GM23338 (cell line): ENCODE measurements at regions not wholly inside any gene's neighbourhood (a gene's known extent, or its start where the extent isn't known, plus 50 kb on each side); places are given as distances from the start of the nearest gene placed in this dataset.

ENCODE experiments used
- ATAC-seq: fragments of 200-7000 bp; cut with Tn5 transposase; 3 replicates; pipeline ENCODE4 v1.9.1; 2020
- DNase-seq: peaks from one replicate; pipeline ENCODE4 v3.0.0-alpha.2; 2015; ENCODE audit warnings: low spot score
- H2AFZ ChIP-seq: fragments of 200-600 bp; sonication (generic); 2 replicates; pipeline ENCODE4 v1.8.0; 2016; ENCODE audit warnings: antibody characterized with exemption, mild to moderate bottlenecking, moderate library complexity
- H3F3A ChIP-seq: fragments of 200-600 bp; sonication (generic); replicated peaks from 2 replicates; pipeline ENCODE4 v1.8.0; 2017; ENCODE audit warnings: antibody characterized with exemption, mixed run types, low read depth
- H3K27ac ChIP-seq: fragments of 200-600 bp; sonication (generic); 2 replicates; pipeline ENCODE4 v1.6.1; 2016; ENCODE audit warnings: low read depth
- H3K27me3 ChIP-seq: fragments of 200-600 bp; sonication (generic); 2 replicates; pipeline ENCODE4 v1.8.0; 2016; ENCODE audit warnings: mild to moderate bottlenecking, mixed run types, moderate library complexity; ENCODE audit not compliant: insufficient read depth
- H3K36me3 ChIP-seq: fragments of 200-600 bp; sonication (generic); 2 replicates; pipeline ENCODE4 v1.8.0; 2016; ENCODE audit warnings: mild to moderate bottlenecking; ENCODE audit not compliant: insufficient read depth
- H3K4me1 ChIP-seq: fragments of 200-600 bp; sonication (generic); 2 replicates; pipeline ENCODE4 v1.8.0; 2016; ENCODE audit warnings: mild to moderate bottlenecking, moderate library complexity; ENCODE audit not compliant: insufficient read depth
- H3K4me2 ChIP-seq: fragments of 200-600 bp; sonication (generic); 2 replicates; pipeline ENCODE4 v1.7.1; 2017; ENCODE audit warnings: mixed run types
- H3K4me3 ChIP-seq: fragments of 200-600 bp; sonication (generic); 2 replicates; pipeline ENCODE4 v1.6.1; 2016; ENCODE audit warnings: mixed run types
- H3K79me2 ChIP-seq: fragments of 200-600 bp; sonication (generic); replicated peaks from 2 replicates; pipeline ENCODE4 v1.8.0; 2017; ENCODE audit warnings: mild to moderate bottlenecking; ENCODE audit not compliant: insufficient read depth
- H3K9me2 ChIP-seq: fragments of 200-600 bp; sonication (generic); 2 replicates; pipeline ENCODE4 v1.8.0; 2017; ENCODE audit not compliant: insufficient read depth
- H4K20me1 ChIP-seq: fragments of 200-600 bp; sonication (generic); replicated peaks from 2 replicates; pipeline ENCODE4 v1.8.0; 2017; ENCODE audit warnings: mild to moderate bottlenecking; ENCODE audit not compliant: insufficient read depth
- H3K27ac Mint-ChIP-seq: 2 replicates; pipeline ENCODE4 v1.8.0; 2020; ENCODE audit warnings: inconsistent platforms, mild to moderate bottlenecking, moderate library complexity, mixed read lengths
- H3K27me3 Mint-ChIP-seq: 3 replicates; pipeline ENCODE4 v1.8.0; 2022; ENCODE audit warnings: low read depth, mild to moderate bottlenecking, moderate library complexity, mixed read lengths, inconsistent platforms; ENCODE audit not compliant: insufficient read depth, poor library complexity
- H3K36me3 Mint-ChIP-seq: 3 replicates; pipeline ENCODE4 v1.8.0; 2021; ENCODE audit warnings: low read depth, mild to moderate bottlenecking, inconsistent platforms, moderate library complexity, mixed read lengths
- H3K4me1 Mint-ChIP-seq: 3 replicates; pipeline ENCODE4 v1.8.0; 2020; ENCODE audit warnings: mild to moderate bottlenecking, inconsistent platforms, mixed read lengths
- H3K4me3 Mint-ChIP-seq: 3 replicates; pipeline ENCODE4 v1.8.0; 2021; ENCODE audit warnings: moderate library complexity, mild to moderate bottlenecking, inconsistent platforms, mixed read lengths
- H3K9me3 Mint-ChIP-seq: 3 replicates; pipeline ENCODE4 v1.8.0; 2020; ENCODE audit warnings: moderate library complexity, mild to moderate bottlenecking, inconsistent platforms, mixed read lengths
- CREB1 ChIP-seq: fragments of 250-450 bp; sonication (Bioruptor Pico); IDR thresholded peaks from 2 replicates; pipeline ENCODE4 v1.5.0; 2020; ENCODE audit warnings: low read depth, mild to moderate bottlenecking, moderate library complexity
- CTCF ChIP-seq, 2 experiments: fragments of 200-600 bp in 1 of 2; sonication (generic) in 1 of 2; conservative IDR thresholded peaks; 2 replicates each; pipeline versions ENCODE4 v1.5.1 to v1.6.1; 2016 to 2017; ENCODE audit warnings: antibody characterized with exemption in 2 of 2, low read depth in 2 of 2, mild to moderate bottlenecking in 2 of 2, moderate library complexity in 1 of 2
- ETS1 ChIP-seq: IDR thresholded peaks from 2 replicates; pipeline ENCODE4 v1.6.1; 2016; ENCODE audit warnings: antibody characterized with exemption
- EZH2 ChIP-seq: fragments of 200-600 bp; sonication (generic); IDR thresholded peaks from one replicate; pipeline ENCODE4 v1.8.0; 2017; ENCODE audit warnings: antibody characterized with exemption, mild to moderate bottlenecking, low read depth; ENCODE audit not compliant: unreplicated experiment
- EZH2phosphoT487 ChIP-seq: fragments of 200-600 bp; sonication (generic); IDR thresholded peaks from one replicate; pipeline ENCODE4 v1.8.1; 2018; ENCODE audit warnings: antibody characterized with exemption; ENCODE audit not compliant: unreplicated experiment
- JUNB ChIP-seq: IDR thresholded peaks from one replicate; pipeline ENCODE4 v1.6.1; 2016; ENCODE audit warnings: antibody characterized with exemption; ENCODE audit not compliant: unreplicated experiment
- NANOG ChIP-seq: IDR thresholded peaks from 2 replicates; pipeline ENCODE4 v1.6.1; 2016; ENCODE audit warnings: antibody characterized with exemption, borderline replicate concordance
- POLR2AphosphoS5 ChIP-seq: IDR thresholded peaks from 2 replicates; pipeline ENCODE4 v1.6.1; 2016; ENCODE audit warnings: antibody characterized with exemption, low read depth
- REST ChIP-seq: IDR thresholded peaks from one replicate; pipeline ENCODE4 v1.6.1; 2018; ENCODE audit warnings: antibody characterized with exemption; ENCODE audit not compliant: unreplicated experiment
- STAT1 ChIP-seq: IDR thresholded peaks from one replicate; pipeline ENCODE4 v1.6.1; 2016; ENCODE audit warnings: antibody characterized with exemption; ENCODE audit not compliant: unreplicated experiment
- ZNF331 ChIP-seq: fragments of 250-450 bp; sonication (Bioruptor Pico); IDR thresholded peaks from 2 replicates; pipeline ENCODE4 v1.5.0; 2020; ENCODE audit warnings: low read depth, mild to moderate bottlenecking, moderate library complexity
- ZNF462 ChIP-seq: fragments of 250-450 bp; sonication (Bioruptor Pico); IDR thresholded peaks from 2 replicates; pipeline ENCODE4 v1.5.0; 2020; ENCODE audit warnings: mild to moderate bottlenecking, moderate library complexity

- H3K27ac Mint-ChIP-seq: no peak overlapping the region
These were observed 150.9 kb downstream of the RFC3 start for GRCh38 chr13:33968520-33969507.

More at GRCh38 chr13:33968520-33969507, 150.9 kb downstream of the RFC3 start:
- Mint-ChIP-seq H3K27me3 (peaks cover 2% of the 10 kb centered on the region), H3K4me1 (no peaks in the 10 kb centered on the region), H3K9me3 (no peaks in the 10 kb centered on the region), H3K36me3 (no peaks in the 10 kb centered on the region), H3K4me3 (no peak overlapping the region)
- no peak for DNase-seq
- Histone ChIP-seq H3K4me2 (no peak overlapping the region), H3K27me3 (no peaks in the 10 kb centered on the region), H2AFZ (no peak overlapping the region), H3K4me3 (no peak overlapping the region), H3F3A (no peaks in the 10 kb centered on the region), H3K4me1 (no peaks in the 10 kb centered on the region), H3K27ac (no peak overlapping the region), H4K20me1 (no peaks in the 10 kb centered on the region; the same call in 1 of the 2 replicates), H3K36me3 (no peaks in the 10 kb centered on the region; the same call in 1 of the 2 replicates), H3K79me2 (no peaks in the 10 kb centered on the region), H3K9me2 (peaks cover 9% of the 10 kb centered on the region; the same call in 1 of the 2 replicates)
- TF ChIP-seq EZH2 (no peak), STAT1 (no peak), NANOG (no peak), JUNB (no peak), ZNF331 (CRISPR knock-in tag) (no peak), REST (no peak), CTCF (conservative IDR thresholded peaks at IDR 0.05; ENCODE audit: low read depth in 2 of 2) (no peak), EZH2phosphoT487 (no peak), ZNF462 (no peak), POLR2AphosphoS5 (no peak), CREB1 (no peak), ETS1 (no peak)
- ATAC-seq: no peak
